HEK293 (cell line): ENCODE measurements at regions not wholly inside any gene's neighbourhood (a gene's known extent, or its start where the extent isn't known, plus 50 kb on each side); places are given as distances from the start of the nearest gene placed in this dataset.

Experiments used
- CTCF ChIA-PET: fragments of 350-600 bp; formaldehyde crosslinking; extraction: SDS; loops from one replicate; lab custom pipeline; 2021; ENCODE audit warnings: antibody characterized with exemption; lab: Yijun Ruan, JAX
- POLR2A ChIA-PET: fragments of 300-600 bp; formaldehyde crosslinking; extraction: SDS; loops from one replicate; lab custom pipeline; 2020; ENCODE audit warnings: antibody characterized with exemption, inconsistent platforms; lab: Yijun Ruan, JAX
- H3K27ac ChIP-seq: fragments of 200-500 bp; sonication (Bioruptor generic); 2 replicates; pipeline ENCODE4 v1.5.1; 2014; ENCODE audit warnings: low read depth, low read length, control low read depth, inconsistent platforms; ENCODE audit errors: extremely low read depth
- H3K36me3 ChIP-seq, 2 experiments: fragments of 200-500 bp in 1 of 2; sonication (Bioruptor generic) in 1 of 2; 1 replicate in 1 of 2; 2 replicates in 1 of 2; pipeline ENCODE4 v1.5.1; 2014 to 2017; ENCODE audit warnings: inconsistent platforms in 2 of 2, low read length in 2 of 2; ENCODE audit not compliant: control insufficient read depth in 2 of 2, insufficient read depth in 1 of 2
- H3K4me1 ChIP-seq: fragments of 200-500 bp; sonication (Bioruptor generic); 2 replicates; pipeline ENCODE4 v1.5.1; 2014; ENCODE audit warnings: mild to moderate bottlenecking, low read length, inconsistent platforms; ENCODE audit not compliant: control insufficient read depth, insufficient read depth
- H3K4me3 ChIP-seq: 2 replicates; pipeline ENCODE4 v1.5.1; 2011; ENCODE audit warnings: low read depth, mild to moderate bottlenecking, control low read depth, low read length, moderate library complexity
- H3K9me3 ChIP-seq: fragments of 200-500 bp; sonication (Bioruptor generic); 2 replicates; pipeline ENCODE4 v1.5.1; 2014; ENCODE audit warnings: low read depth, low read length, inconsistent platforms; ENCODE audit not compliant: control insufficient read depth, insufficient read depth
- KLF10 ChIP-seq: fragments of 450-650 bp; IDR thresholded peaks from 2 replicates; pipeline ENCODE4 v1.5.1; 2018; ENCODE audit warnings: missing biosample characterization, mild to moderate bottlenecking, missing genetic modification characterization
- MZF1 ChIP-seq: fragments of 450-650 bp; formaldehyde crosslinking; IDR thresholded peaks from 2 replicates; pipeline ENCODE4 v1.5.1; 2017; ENCODE audit warnings: missing biosample characterization, missing genetic modification characterization, borderline replicate concordance
- PATZ1 ChIP-seq: fragments of 450-650 bp; formaldehyde crosslinking; IDR thresholded peaks from 2 replicates; pipeline ENCODE4 v1.5.1; 2016; ENCODE audit warnings: missing biosample characterization, missing genetic modification characterization
- SP2 ChIP-seq: fragments of 450-650 bp; formaldehyde crosslinking; IDR thresholded peaks from 2 replicates; pipeline ENCODE4 v1.5.1; 2016; ENCODE audit warnings: missing biosample characterization, missing genetic modification characterization
- ZBTB17 ChIP-seq: fragments of 450-650 bp; formaldehyde crosslinking; IDR thresholded peaks from 2 replicates; pipeline ENCODE4 v1.5.1; 2016; ENCODE audit warnings: missing biosample characterization, missing genetic modification characterization
- ZBTB20 ChIP-seq: fragments of 450-650 bp; formaldehyde crosslinking; IDR thresholded peaks from 2 replicates; pipeline ENCODE4 v1.5.1; 2016; ENCODE audit warnings: missing biosample characterization, missing genetic modification characterization
- ZBTB48 ChIP-seq: fragments of 450-650 bp; formaldehyde crosslinking; IDR thresholded peaks from 2 replicates; pipeline ENCODE4 v1.5.1; 2016; ENCODE audit warnings: missing biosample characterization, missing genetic modification characterization
- ZNF510 ChIP-seq: fragments of 450-650 bp; formaldehyde crosslinking; IDR thresholded peaks from 2 replicates; pipeline ENCODE4 v1.5.1; 2018; ENCODE audit warnings: mild to moderate bottlenecking, missing genetic modification characterization, missing biosample characterization; ENCODE audit not compliant: insufficient replicate concordance
- ZNF521 ChIP-seq: fragments of 450-650 bp; formaldehyde crosslinking; IDR thresholded peaks from 2 replicates; pipeline ENCODE4 v1.5.1; 2017; ENCODE audit warnings: missing biosample characterization, mild to moderate bottlenecking, missing genetic modification characterization
- ZNF658 ChIP-seq: fragments of 450-650 bp; formaldehyde crosslinking; IDR thresholded peaks from 2 replicates; pipeline ENCODE4; 2016; ENCODE audit warnings: missing biosample characterization, missing genetic modification characterization
- ZNF660 ChIP-seq: fragments of 450-650 bp; IDR thresholded peaks from 2 replicates; pipeline ENCODE4 v1.5.1; 2018; ENCODE audit warnings: missing biosample characterization, mild to moderate bottlenecking, missing genetic modification characterization
- ZNF707 ChIP-seq: fragments of 450-650 bp; formaldehyde crosslinking; IDR thresholded peaks from 2 replicates; pipeline ENCODE4 v1.5.1; 2016; ENCODE audit warnings: missing biosample characterization, missing genetic modification characterization
- ZNF777 ChIP-seq: fragments of 450-650 bp; formaldehyde crosslinking; IDR thresholded peaks from 2 replicates; pipeline ENCODE4 v1.5.1; 2017; ENCODE audit warnings: missing biosample characterization, missing genetic modification characterization, borderline replicate concordance
- ZNF785 ChIP-seq: fragments of 450-650 bp; formaldehyde crosslinking; IDR thresholded peaks from 2 replicates; pipeline ENCODE4 v1.5.1; 2016; ENCODE audit warnings: missing biosample characterization, missing genetic modification characterization
- ZNF837 ChIP-seq: fragments of 450-650 bp; formaldehyde crosslinking; IDR thresholded peaks from 2 replicates; pipeline ENCODE4 v1.5.1; 2016; ENCODE audit warnings: missing biosample characterization, missing genetic modification characterization
- TF ChIP-seq, protein P1 (sequence below): fragments of 450-650 bp; IDR thresholded peaks from 2 replicates; pipeline ENCODE4 v1.5.1; 2018; ENCODE audit warnings: missing biosample characterization, missing genetic modification characterization
- TF ChIP-seq, protein P2 (sequence below): fragments of 450-650 bp; formaldehyde crosslinking; IDR thresholded peaks from 2 replicates; pipeline ENCODE4 v1.5.1; 2016; ENCODE audit warnings: missing biosample characterization, missing genetic modification characterization
- TF ChIP-seq, protein P3 (sequence below): fragments of 450-650 bp; formaldehyde crosslinking; IDR thresholded peaks from 2 replicates; pipeline ENCODE4 v1.5.1; 2016; ENCODE audit warnings: missing biosample characterization, missing genetic modification characterization
- TF ChIP-seq, protein P4 (sequence below): fragments of 450-650 bp; formaldehyde crosslinking; IDR thresholded peaks from 2 replicates; pipeline ENCODE4 v1.5.1; 2016; ENCODE audit warnings: missing biosample characterization, missing genetic modification characterization
- TF ChIP-seq, protein P5 (sequence below): sonication (generic); formaldehyde crosslinking; IDR thresholded peaks from 2 replicates; pipeline ENCODE4 v1.8.1; 2022; ENCODE audit warnings: mild to moderate bottlenecking, moderate library complexity, missing genetic modification reagents

GRCh38 chr16:61181982-61182381, 854.3 kb downstream of the CDH8 start:
- H3K9me3 ChIP-seq = no peaks in the 10 kb centered on the region
- ChIA-PET CTCF (no interaction called here), POLR2A (no interaction called here)
- TF ChIP-seq ZNF658 (tag by site-specific recombination) = no peak
- TF ChIP-seq ZNF521 (tag by site-specific recombination) = no peak
- TF ChIP-seq ZNF707 (tag by site-specific recombination) = no peak
- TF ChIP-seq ZBTB20 (tag by site-specific recombination) = no peak
- TF ChIP-seq, protein P1, sequence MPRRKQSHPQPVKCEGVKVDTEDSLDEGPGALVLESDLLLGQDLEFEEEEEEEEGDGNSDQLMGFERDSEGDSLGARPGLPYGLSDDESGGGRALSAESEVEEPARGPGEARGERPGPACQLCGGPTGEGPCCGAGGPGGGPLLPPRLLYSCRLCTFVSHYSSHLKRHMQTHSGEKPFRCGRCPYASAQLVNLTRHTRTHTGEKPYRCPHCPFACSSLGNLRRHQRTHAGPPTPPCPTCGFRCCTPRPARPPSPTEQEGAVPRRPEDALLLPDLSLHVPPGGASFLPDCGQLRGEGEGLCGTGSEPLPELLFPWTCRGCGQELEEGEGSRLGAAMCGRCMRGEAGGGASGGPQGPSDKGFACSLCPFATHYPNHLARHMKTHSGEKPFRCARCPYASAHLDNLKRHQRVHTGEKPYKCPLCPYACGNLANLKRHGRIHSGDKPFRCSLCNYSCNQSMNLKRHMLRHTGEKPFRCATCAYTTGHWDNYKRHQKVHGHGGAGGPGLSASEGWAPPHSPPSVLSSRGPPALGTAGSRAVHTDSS (tag by site-specific recombination) = no peak
- TF ChIP-seq ZNF777 (tag by site-specific recombination) = no peak
- no peak for TF ChIP-seq ZNF510 (tag by site-specific recombination)
- no peak overlapping the region for H3K4me3 ChIP-seq
- H3K36me3 ChIP-seq = no peaks in the 10 kb centered on the region
- no peaks in the 10 kb centered on the region for H3K4me1 ChIP-seq
- H3K27ac ChIP-seq = no peak overlapping the region

GRCh38 chr16:61179561-61179960, 856.7 kb downstream of the CDH8 start:
- no peak overlapping the region for H3K4me3 ChIP-seq
- no peak overlapping the region for H3K27ac ChIP-seq
- no peaks in the 10 kb centered on the region for H3K9me3 ChIP-seq
- TF ChIP-seq, protein P2, sequence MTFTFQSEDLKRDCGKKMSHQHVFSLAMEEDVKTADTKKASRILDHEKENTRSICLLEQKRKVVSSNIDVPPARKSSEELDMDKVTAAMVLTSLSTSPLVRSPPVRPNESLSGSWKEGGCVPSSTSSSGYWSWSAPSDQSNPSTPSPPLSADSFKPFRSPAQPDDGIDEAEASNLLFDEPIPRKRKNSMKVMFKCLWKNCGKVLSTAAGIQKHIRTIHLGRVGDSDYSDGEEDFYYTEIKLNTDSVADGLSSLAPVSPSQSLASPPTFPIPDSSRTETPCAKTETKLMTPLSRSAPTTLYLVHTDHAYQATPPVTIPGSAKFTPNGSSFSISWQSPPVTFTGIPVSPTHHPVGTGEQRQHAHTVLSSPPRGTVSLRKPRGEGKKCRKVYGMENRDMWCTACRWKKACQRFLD = no peak
- TF ChIP-seq KLF10 (tag by site-specific recombination) (no peak), ZNF837 (tag by site-specific recombination) (no peak), PATZ1 (no peak), ZNF785 (tag by site-specific recombination) (no peak)
- ChIA-PET CTCF (interaction anchor here (0.7 kb wide), 1 partner anchor 1714 kb away, joined by 4 read pairs; no protein-coding TSS in a partner anchor), POLR2A (no interaction called here)
- H3K4me1 ChIP-seq = no peaks in the 10 kb centered on the region
- no peaks in the 10 kb centered on the region for H3K36me3 ChIP-seq

DNA sequence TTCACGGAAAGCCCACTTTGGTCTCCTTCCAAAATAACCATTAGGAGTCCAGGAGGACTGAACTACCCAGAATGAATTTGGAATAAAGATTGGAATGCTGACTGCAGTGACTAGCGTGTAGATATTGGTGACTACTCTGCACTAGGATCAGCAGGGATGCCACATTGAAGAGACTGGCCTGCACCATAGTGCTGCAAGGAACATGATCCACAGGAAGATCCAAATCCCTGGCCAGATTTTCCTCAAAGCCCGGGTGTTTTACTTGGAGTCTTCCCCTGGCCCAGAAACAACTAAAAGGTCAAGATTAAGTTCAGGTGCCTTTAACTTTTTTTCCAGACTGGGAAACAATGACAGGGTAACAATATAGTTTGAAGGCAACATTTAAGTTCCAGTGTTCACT, 870.4 kb downstream of the CDH8 start:
- Histone ChIP-seq H3K4me1 (no peaks in the 10 kb centered on the region), H3K4me3 (no peak overlapping the region), H3K27ac (no peak overlapping the region), H3K36me3 (no peaks in the 10 kb centered on the region), H3K9me3 (no peaks in the 10 kb centered on the region)
- TF ChIP-seq ZBTB17 (tag by site-specific recombination) = no peak
- TF ChIP-seq MZF1 (tag by site-specific recombination) = no peak
- TF ChIP-seq, protein P3, sequence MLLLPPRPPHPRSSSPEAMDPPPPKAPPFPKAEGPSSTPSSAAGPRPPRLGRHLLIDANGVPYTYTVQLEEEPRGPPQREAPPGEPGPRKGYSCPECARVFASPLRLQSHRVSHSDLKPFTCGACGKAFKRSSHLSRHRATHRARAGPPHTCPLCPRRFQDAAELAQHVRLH (tag by site-specific recombination) = no peak
- TF ChIP-seq ZBTB48 (tag by site-specific recombination) = no peak
- TF ChIP-seq, protein P4, sequence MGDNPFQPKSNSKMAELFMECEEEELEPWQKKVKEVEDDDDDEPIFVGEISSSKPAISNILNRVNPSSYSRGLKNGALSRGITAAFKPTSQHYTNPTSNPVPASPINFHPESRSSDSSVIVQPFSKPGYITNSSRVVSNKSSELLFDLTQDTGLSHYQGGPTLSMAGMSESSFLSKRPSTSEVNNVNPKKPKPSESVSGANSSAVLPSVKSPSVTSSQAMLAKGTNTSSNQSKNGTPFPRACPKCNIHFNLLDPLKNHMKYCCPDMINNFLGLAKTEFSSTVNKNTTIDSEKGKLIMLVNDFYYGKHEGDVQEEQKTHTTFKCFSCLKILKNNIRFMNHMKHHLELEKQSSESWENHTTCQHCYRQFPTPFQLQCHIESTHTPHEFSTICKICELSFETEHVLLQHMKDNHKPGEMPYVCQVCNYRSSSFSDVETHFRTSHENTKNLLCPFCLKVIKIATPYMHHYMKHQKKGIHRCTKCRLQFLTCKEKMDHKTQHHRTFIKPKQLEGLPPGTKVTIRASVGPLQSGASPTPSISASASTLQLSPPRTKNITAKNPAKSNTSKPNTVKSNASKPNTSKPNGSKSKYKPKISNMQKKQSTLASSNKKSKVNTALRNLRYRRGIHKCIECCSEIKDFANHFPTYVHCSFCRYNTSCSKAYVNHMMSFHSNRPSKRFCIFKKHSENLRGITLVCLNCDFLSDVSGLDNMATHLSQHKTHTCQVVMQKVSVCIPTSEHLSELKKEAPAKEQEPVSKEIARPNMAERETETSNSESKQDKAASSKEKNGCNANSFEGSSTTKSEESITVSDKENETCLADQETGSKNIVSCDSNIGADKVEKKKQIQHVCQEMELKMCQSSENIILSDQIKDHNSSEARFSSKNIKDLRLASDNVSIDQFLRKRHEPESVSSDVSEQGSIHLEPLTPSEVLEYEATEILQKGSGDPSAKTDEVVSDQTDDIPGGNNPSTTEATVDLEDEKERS (tag by site-specific recombination) = no peak
- TF ChIP-seq SP2 (tag by site-specific recombination) = no peak
- TF ChIP-seq, protein P5, sequence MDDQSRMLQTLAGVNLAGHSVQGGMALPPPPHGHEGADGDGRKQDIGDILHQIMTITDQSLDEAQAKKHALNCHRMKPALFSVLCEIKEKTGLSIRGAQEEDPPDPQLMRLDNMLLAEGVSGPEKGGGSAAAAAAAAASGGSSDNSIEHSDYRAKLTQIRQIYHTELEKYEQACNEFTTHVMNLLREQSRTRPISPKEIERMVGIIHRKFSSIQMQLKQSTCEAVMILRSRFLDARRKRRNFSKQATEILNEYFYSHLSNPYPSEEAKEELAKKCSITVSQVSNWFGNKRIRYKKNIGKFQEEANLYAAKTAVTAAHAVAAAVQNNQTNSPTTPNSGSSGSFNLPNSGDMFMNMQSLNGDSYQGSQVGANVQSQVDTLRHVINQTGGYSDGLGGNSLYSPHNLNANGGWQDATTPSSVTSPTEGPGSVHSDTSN = no peak
- TF ChIP-seq ZNF660 (tag by site-specific recombination) = no peak
- CTCF ChIA-PET = no interaction called here
- POLR2A ChIA-PET = no interaction called here
